Islet precursor cell (in vitro differentiated cells): ENCODE measurements at regions not wholly inside any gene's neighbourhood (a gene's known extent, or its start where the extent isn't known, plus 50 kb on each side); places are given as distances from the start of the nearest gene placed in this dataset.

Source experiments
- DNase-seq: peaks from one replicate; pipeline ENCODE4 v3.0.0-alpha.2; 2018

DNA sequence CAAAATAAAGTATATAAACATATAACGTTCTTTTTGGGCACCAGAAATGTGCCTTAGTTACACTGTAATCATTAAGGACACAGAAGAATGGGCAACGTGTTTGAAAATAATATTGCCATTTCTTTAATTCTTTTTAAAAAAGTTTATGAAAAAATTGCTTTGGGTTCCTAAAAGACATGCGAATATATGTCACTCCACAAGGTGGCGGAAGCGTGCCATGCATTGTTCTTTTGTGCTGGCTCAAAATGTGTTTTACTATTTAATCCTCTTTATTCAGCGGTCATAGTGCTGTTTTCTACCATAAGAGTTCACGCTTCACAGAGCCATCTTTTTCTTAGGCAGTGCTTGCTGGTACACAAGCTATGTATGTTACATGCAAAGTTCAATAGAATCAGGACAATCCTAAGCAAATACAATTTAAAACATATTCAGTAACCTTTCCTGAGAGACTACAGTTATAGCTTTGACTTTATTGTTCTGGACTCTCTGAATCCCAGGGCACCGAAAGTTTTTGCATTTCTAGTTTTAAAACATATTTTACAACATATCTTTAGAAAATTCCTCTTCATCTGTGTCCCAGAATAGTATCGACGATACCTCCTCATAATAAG is 147.8 kb upstream of the ERBB4 start:
- DNase-seq = peak; percentile 66

DNA sequence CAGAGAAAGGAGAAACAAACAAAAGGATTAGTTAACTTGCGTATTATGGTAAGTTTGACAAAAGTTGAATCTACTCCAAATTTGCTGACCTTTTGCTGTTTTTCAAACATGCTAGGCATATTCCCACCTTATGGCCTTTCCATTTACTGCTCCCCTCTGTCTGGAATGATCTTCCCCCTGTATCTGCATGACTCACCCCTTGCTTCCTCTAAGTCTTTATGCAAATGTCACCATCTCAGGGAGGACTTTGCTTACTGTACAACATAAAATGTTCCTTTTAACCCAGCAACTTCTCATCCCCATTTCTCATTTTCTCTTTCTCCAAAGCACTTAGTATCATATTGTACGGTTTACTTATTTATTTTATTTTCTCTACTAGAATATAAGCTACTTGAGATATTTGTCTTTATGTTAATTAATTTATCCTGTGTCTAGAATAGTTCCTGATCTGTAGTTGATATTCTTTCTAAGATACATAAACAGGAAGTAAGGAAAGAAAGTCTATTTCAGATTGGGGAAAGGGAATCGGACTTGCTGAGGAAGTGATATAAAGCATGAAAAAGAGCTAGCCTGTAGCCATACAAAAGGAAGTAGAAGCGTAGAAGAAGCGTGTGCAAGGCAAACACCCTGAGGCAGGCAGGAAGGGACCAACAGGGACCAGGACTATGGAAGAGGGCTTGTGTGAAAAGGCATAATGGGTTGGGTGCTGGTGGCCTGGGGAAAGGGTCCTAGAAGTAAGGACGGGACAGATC is 144.9 kb upstream of the ERBB4 start:
- no peak for DNase-seq

DNA sequence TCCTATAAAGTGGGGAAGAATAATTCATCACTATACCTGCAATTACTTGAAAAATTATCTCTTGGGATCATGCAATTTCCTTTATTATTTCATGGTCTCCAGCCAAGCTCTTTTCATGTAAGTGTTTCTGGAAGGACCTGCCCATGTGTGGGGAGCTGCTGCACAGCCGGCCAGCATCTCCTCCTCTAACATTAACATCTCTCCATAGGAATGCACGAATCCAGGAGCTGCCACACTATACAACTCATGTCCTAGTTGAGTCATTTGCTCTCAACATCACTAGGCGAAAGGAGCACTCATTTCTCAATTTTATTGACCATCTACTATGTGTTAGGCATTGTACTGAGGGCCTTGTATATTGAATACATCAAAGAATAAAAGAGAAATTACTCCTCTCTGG is 144.3 kb upstream of the ERBB4 start:
- no peak for DNase-seq

DNA sequence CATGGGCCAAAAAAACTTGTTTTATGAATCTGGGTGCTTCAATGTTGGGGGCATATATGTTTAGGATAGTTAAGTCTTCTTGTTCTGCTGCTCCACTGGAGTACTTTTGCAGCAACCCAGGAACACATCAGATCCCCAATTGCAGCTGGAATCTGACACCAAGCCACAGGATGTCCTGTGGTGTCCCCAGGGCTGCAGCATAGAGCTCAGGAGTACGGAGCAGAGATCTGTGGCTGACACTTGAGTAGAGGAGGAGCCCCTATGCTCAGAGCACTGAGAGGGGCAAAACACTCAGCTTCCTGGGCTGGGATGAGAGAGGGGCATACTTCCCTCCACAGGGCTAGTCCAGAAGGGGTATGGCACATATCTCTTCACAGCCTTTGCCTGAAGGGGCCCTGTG is 138.9 kb upstream of the ERBB4 start:
- DNase-seq = no peak

DNA sequence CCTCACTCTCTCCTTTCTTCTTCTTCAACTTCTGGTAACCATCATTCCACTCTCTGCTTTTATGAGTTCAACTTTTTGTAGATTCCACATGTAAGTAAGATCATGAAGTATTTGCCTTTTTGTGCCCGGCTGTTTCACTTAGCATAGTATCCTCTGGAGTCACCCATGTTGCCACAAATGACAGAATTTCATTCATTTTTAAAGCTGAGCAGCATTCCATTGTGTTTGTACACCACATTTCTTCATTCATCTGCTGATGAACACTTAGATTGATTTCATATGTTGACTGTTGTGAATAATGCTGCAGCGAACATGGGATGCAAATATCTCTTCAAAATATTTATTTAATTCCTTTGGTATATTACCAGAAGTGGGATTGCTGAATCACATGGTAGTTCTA is 133.6 kb upstream of the ERBB4 start:
- no peak for DNase-seq

DNA sequence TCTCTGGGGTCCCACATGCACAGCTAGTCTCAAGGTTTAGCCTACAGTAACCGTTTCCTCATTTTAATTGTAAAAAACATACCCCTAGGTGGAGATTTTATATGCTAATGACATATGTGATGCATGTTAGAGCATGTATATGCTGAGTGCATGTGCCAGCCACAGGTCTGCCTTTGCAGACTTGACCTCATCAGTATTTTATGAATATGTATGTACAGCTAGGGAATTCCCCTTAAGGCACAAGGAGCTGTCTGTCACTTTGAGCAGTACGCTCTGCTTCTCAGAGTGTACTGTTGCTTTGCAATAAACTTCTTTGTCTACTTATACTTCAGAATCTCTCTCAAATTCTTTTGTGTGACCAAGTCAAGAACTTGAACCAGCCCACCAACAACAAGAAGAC is 131.2 kb upstream of the ERBB4 start:
- DNase-seq = no peak

DNA sequence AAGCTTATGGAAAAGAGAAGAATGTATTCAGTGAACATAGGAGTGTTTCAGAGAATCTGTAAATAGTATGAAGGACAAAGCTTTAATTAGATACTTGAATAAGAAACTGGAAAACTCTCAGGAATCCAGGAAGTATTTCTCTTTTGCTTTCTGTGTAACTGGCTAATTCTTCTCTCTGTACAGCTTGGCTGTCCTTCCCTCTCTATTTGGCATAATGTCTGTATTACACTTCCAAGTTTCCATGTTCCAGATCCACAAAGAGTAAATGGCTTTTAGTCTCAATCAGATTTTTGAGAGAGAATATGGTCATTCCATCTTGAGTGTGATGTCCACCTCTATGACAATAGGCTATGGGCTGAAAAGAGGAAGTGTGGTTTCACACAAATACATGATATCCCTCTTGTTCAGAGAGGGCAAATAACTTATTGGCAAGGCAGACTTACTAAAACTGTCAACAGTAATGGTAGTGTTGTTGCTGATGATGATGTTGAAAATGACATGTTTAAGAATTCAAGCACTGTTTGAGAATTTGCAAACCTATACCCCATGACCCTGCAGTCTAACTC is 129.2 kb upstream of the ERBB4 start:
- no peak for DNase-seq

DNA sequence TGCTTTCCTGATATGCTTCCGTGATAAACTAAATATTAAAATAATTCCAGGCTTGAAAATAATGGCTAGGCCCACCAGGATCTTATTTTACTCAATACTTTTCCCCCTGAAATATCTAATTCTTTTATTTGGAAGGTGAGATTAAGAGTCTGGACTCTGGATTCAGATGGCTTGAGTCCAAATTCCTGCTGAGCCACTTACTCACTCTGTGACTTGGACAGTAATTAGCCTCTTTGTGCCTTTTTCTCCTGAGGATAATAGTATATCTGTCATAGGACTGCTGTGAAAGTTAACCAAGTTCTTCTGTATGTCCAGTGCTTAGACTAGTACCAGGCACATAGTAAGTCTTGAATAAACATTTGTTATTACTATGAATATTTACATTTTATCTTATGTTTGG is 127.3 kb upstream of the ERBB4 start:
- DNase-seq = no peak

DNA sequence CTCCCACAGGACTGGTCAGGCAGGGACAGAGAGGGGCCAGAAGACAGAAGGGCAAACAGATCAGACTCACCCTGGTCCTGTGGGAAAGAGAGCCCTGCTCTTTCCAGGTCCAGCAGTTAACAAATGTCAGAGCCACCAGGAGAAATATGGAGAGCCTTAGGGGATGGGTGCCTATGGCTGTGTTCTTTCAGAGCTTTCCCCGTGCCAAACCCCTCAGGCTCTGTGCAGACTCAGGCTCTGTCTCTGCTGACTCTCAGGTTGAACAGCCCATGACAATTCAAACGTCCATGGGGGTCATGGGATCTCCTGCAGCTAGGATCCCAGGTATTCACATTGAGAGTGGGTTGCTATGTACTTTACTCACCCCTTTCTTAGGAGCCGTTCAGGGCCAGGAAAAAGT is 120.8 kb upstream of the ERBB4 start:
- no peak for DNase-seq

DNA sequence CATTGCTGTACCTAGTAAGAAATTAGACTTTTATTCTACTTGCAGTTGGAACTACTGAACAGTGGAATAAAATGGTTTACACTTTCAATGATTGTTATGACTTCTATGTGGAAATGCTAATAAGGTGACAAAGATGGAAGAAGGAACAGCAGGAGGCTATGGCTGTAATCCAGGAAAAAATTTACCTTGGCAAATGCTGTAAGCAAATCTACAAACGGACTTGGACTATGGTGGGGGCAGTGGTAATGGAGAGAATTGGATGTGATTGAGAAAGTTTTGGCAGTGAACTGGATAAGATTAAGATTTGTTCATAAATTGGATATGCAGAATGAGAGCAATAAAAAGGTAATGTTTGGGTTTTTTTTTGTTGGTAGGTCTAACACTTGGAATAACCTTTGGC is 111.0 kb upstream of the ERBB4 start:
- no peak for DNase-seq

DNA sequence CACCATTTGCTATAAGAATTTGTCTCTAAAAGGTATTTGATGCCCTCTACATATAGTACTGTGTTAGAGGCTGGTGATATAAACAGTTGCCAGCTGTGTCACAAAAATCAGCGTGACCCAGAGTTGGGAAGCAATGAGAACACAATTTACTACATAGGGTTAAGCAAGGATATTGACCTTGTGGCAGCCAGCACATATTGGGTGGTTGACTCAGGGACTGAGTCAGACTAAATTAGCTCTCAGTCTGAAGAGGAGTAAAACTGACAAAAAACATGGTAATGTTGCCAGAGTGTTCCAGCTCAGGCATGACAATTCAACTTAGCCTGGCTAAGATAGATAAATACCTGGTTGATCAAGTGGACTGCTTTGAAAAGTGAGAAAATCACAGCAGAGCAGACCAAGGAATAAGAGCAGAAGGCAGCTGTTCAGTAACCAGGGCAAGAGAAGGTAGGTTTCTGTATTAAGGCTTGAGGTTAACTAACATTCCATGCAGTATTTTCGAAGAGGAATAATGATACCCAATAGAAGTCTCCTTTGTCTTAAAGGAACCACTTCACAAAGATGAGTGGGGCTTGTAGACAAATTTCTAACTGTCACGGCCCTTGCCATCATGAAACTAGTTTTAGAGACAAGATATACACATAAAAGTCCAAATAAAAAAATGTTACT is 108.2 kb upstream of the ERBB4 start:
- peak; percentile 71 for DNase-seq

DNA sequence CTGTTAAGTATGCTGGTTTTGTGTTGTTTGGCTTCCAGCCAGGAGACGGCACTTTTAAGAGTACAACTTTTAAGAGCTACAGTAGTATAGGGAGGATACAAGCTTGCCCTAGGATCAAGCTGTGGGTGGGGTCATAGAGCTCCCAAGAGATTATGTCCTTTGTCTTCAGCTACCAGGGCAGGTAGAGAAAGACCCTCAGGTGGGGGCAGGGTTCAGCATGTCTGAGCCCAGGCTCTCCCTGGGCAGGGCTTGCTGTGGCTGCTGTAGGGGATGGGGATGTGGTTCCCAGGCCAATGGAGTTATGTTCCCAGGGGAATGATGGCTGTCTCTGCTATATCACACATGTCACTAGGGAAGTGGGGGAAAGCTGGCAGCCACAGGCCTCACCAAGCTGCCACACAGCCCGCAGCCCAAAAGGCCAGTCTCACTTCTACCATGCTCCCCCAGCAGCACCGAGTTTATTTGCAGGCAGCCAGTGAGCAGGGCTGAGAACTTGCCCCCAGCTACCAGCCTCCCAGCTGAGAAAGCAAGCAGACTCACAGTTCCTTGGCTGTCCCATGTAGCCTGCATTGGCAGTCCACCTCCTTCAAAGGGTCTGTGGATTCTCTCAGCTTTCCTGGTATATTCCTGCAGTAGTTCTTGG is 105.7 kb upstream of the ERBB4 start:
- no peak for DNase-seq

DNA sequence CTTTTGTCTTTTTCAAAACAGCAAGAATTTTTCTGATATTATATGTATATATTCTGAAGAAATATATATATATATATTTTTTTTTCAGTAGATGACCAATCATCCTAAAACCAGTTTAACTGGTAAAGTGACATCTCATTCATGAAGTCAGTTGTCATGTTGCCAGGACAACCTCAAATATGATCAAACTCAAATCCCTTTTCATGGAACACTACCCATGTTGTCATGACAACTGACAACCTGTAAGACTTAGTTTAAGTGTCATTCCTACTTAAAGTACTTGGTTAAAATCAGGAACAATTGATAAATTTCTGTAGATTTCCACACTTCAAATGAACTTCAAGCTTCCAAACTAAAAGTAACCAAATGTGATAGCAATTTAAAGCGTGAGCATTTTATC is 101.8 kb upstream of the ERBB4 start:
- DNase-seq = no peak

DNA sequence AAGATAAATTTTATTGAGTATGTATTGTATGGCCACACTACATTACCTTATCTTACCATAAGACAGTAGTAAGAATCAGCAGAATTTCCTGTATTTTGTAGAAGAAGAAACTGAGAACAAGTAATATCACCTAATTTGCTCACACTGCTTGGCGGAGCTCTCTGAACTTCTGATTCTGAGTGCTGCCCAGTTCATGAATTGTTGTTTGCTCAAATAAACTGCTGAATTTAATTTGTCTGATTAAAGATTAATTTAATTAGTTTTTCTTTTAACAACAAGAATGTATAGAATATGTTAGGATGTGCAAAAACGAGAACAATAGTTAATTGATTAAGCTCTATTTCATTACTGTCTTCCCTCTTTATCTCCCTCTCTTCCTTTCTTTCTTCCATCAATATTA is 100.1 kb upstream of the ERBB4 start:
- no peak for DNase-seq

DNA sequence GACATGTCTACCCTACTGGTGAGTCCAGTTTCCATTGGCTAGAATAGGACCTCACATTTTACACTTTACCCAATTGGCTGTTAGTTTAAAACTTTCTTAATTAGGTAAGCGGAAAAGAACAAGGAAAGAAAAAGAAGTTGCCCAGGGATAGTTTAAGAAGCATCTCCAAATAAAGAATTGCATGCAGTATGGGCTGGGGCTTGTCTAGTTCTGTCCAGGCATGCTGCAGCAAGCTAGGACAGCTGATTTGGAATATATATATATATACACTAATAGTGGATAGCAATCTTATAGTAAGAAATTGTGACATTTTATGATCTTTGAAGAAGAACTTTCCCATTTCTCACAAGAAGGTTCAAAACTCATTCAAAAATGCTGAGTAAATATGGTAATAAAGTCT is 90.0 kb upstream of the ERBB4 start:
- DNase-seq = no peak

DNA sequence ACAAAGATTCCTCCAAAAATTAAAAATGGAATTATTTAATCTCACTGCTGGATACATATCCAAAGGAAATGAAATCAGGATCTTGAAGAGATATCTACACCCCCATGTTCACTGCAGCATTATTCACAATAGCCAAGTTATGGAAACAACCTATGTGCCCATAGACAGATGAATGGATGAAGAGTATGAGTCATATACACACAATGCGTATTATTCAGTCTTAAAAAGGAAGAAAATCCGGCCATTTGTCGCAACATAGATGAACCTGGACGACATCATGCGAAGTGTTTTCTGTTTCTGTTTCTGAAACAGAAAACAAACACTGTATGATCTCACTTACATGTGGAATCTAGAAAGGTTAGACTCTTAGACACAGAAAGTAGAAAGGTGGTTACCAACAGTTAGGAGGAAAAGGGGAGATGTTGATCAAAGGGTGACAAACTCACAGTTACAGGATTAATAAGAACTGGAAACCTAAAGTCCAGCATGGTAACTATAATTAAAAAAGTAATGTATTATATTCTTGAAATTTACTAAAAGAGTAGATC is 87.8 kb upstream of the ERBB4 start:
- DNase-seq = no peak

DNA sequence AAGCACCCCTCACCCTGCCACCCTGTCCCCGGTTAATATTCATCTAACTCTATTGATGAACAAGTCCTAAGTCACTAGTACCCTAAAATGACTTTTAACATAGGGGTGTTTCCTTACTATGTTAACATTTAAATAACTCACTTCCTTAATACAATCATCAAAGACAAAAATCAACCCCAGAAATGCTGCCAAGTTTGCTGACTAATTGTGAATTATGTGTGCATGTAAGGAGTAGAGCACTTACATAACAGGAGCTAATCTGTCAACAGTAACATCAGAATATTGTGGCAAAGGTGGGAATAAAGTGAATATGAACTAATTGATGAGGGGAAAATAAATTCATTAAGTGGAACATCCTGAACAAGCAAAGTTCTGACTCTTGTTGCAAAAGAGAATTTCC is 81.4 kb upstream of the ERBB4 start:
- no peak for DNase-seq

DNA sequence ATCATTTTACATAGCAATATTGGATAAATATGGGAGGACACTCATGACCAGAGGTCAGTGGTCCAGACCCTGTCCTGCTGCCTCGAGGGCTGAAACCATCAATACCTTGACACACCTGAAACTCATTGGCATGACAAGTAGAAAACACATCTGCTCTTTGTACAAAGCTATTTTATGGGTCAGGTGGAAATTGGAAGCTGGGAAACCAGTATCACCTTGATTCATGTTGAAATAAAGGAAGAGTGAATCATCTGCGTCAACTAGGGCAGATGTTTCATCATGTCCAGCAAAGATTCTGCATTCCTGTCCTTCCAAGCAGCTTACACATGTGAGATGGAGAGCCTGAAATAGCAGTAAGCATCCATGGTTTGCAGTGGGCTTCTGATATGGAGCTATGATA is 80.0 kb upstream of the ERBB4 start:
- no peak for DNase-seq

DNA sequence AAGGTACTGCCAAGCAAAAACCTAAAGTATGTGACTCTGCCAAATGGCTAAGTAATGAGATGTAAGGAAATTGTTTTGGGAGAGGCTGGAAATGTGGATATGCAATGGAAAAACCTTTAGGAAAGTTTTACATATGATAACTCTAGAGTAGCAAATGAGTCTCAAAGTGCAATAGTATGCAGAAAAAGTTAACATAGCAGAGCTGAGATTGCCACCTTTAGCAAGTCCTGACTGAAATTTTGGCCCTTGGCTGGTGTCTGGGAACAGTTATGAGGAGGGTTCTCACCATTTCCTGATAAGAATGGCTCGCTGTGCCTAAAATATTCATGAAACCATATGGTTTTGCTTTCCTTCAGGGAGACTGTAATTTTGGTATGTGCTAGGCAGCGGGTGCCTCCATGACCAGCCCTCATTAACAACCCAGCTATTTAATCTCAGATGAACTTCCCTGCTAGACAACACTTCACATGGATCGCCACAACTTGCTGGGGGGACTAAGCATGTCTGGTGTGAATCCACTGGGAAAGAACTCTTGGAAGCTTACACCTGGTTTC is 72.3 kb upstream of the ERBB4 start:
- DNase-seq = no peak

DNA sequence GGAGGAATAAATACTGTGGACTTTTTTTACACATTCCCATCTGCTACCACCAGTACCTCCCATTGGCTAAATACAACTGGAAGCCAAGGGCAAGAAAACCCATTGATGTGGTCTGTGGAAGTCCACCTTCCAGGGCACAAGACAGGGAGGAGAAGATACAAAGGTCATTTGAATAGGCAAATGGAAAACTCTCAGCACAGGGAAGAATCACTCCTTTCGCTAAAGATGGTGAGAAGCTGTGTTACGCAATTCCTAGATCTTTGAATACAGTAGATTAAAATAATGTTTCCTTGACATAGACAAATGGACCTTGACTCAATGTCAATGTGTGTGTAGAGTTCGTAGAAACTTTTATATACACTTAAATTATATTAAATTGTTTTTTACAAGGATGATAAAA is 70.9 kb upstream of the ERBB4 start:
- no peak for DNase-seq

DNA sequence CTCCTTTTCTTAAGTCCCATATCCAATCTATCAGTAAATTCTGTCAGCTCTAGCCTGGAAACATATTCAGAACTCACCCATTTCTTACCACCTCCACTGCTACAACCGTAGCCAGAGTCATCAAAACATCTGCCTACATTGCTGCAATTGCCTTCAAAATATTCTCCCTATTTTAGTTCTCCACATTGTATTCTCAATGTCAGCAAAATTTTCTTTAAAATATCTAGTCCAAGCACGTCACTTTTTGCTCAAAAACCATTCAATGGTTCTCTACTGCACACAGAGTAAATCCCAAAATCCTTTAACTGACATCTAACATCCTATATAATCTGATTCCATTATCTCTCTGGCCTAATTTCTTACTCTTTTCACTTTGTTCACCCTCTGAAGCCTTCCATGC is 68.5 kb upstream of the ERBB4 start:
- DNase-seq = no peak

DNA sequence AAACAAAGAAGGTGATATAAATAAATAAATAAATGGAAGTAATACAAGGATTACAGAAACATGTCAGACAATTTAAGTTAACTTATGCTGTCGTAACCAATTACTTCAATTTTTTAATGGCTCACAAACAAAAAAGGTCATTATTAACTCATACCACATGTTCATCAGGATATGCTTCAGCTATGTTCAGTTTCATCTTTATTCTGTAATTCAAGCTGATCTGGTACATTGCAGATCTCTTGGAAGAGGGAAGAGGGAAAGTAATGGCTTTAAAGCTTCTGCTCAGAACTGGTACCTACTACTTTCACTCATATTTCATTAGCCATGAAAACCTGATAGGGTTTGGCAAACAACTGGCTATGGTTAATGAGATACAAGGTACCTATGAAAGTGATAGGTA is 67.6 kb upstream of the ERBB4 start:
- no peak for DNase-seq

DNA sequence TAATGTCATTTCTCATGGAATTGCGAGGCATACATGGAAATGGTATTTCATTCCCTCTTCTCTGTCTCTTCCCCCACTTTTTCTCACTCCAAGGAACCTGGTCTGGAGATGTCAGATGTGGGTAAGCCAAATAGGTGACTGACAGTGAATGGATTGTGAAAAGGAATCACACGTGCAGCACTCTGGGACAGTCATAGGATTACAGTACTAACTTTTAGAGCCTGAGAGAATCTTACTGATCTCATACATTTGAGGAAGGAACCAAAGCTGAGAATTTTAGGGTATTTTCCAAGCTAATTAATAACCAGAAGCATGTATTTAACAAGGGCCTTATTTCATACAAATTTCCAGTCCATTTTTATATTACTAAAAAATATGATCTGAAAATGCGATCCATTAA is 58.1 kb upstream of the ERBB4 start:
- no peak for DNase-seq
